ENCODE measurements at regions not wholly inside any gene's neighbourhood (a gene's known extent, or its start where the extent isn't known, plus 50 kb on each side); places are given as distances from the start of the nearest gene placed in this dataset.
A peak's percentile ranks its signal among the peaks of the same experiment; 100 is the strongest.

GRCh38 chr21:19141511-19141910 is 737.9 kb upstream of the TMPRSS15 start:
- intact Hi-C loops (cut with DNase I): no loop called here
- no peak for ATAC-seq
- H3K4me3 ChIP-seq: no peak overlapping the region
- 29 to 45% methylated on average over 2 of the region's 2 CpGs for WGBS, 2 donors
- no peak overlapping the region for H3K27ac ChIP-seq
- peaks cover 0 to 30% (median 0%) of the 10 kb centered on the region in 11 donors for H3K9me3 ChIP-seq
- no peaks in the 10 kb centered on the region for H3K36me3 ChIP-seq
- no peaks in the 10 kb centered on the region for H3K27me3 ChIP-seq
- DNase-seq: no peak
- no peaks in the 10 kb centered on the region for H3K4me1 ChIP-seq
- TF ChIP-seq, protein P1, sequence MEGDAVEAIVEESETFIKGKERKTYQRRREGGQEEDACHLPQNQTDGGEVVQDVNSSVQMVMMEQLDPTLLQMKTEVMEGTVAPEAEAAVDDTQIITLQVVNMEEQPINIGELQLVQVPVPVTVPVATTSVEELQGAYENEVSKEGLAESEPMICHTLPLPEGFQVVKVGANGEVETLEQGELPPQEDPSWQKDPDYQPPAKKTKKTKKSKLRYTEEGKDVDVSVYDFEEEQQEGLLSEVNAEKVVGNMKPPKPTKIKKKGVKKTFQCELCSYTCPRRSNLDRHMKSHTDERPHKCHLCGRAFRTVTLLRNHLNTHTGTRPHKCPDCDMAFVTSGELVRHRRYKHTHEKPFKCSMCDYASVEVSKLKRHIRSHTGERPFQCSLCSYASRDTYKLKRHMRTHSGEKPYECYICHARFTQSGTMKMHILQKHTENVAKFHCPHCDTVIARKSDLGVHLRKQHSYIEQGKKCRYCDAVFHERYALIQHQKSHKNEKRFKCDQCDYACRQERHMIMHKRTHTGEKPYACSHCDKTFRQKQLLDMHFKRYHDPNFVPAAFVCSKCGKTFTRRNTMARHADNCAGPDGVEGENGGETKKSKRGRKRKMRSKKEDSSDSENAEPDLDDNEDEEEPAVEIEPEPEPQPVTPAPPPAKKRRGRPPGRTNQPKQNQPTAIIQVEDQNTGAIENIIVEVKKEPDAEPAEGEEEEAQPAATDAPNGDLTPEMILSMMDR (IDR thresholded peaks at IDR 0.05): no peak

GRCh38 chr21:19145682-19146293 is 742.2 kb upstream of the TMPRSS15 start:
- 76 to 89% methylated on average over 4 of the region's 4 CpGs for WGBS, 2 donors
- H3K4me1 ChIP-seq: no peaks in the 10 kb centered on the region
- TF ChIP-seq, protein P1 (IDR thresholded peaks at IDR 0.05): peak in 1 of 9 donors; percentile 7

GRCh38 chr21:19148056-19148455 is 744.5 kb upstream of the TMPRSS15 start:
- 70 to 72% methylated on average over 3 of the region's 3 CpGs for WGBS, 2 donors
- TF ChIP-seq, protein P1 (IDR thresholded peaks at IDR 0.05): no peak
- Histone ChIP-seq H3K27me3 (no peaks in the 10 kb centered on the region), H3K4me1 (no peaks in the 10 kb centered on the region), H3K27ac (no peak overlapping the region), H3K4me3 (no peak overlapping the region), H3K9me3 (peaks cover 0 to 28% (median 0%) of the 10 kb centered on the region in 11 donors), H3K36me3 (no peaks in the 10 kb centered on the region)
- intact Hi-C loops (cut with DNase I): no loop called here
- ATAC-seq (no peak), DNase-seq (no peak)

More at GRCh38 chr21:19145682-19146293, 742.2 kb upstream of the TMPRSS15 start:
- ATAC-seq: no peak
- DNase-seq: no peak
- intact Hi-C loops (cut with DNase I): no loop called here
- Histone ChIP-seq H3K9me3 (peaks cover 0 to 40% (median 0%) of the 10 kb centered on the region in 11 donors), H3K27me3 (no peaks in the 10 kb centered on the region), H3K4me3 (no peak overlapping the region), H3K36me3 (no peaks in the 10 kb centered on the region), H3K27ac (no peak overlapping the region)

GRCh38 chr21:19171585-19171984 is 768.0 kb upstream of the TMPRSS15 start:
- DNase-seq (no peak), ATAC-seq (no peak)
- Histone ChIP-seq H3K27ac (no peak overlapping the region), H3K9me3 (peaks cover 0 to 7% (median 0%) of the 10 kb centered on the region in 11 donors), H3K4me1 (no peaks in the 10 kb centered on the region), H3K36me3 (no peaks in the 10 kb centered on the region), H3K4me3 (no peak overlapping the region), H3K27me3 (no peaks in the 10 kb centered on the region)
- TF ChIP-seq, protein P1 (IDR thresholded peaks at IDR 0.05): no peak
- intact Hi-C loops (cut with DNase I): no loop called here
- WGBS, 2 donors: 51 to 59% methylated on average over 4 of the region's 4 CpGs
